Sigmoid colon (tissue), 6 donors: ENCODE measurements at regions not wholly inside any gene's neighbourhood (a gene's known extent, or its start where the extent isn't known, plus 50 kb on each side); places are given as distances from the start of the nearest gene placed in this dataset.

Source experiments
- DNase-seq: peaks from one replicate; pipeline ENCODE4 v3.0.0-alpha.2; 2019
- H3K27ac ChIP-seq, 4 donors: fragments of 200-600 bp; sonication (generic); one replicate each; pipeline ENCODE4 v1.5.1; 2016 to 2019; ENCODE audit warnings: mild to moderate bottlenecking in 1 of 4
- H3K27me3 ChIP-seq, 3 donors: fragments of 200-600 bp; sonication (generic); one replicate each; pipeline ENCODE4 v1.5.1; 2019; ENCODE audit warnings: mild to moderate bottlenecking in 1 of 3
- H3K36me3 ChIP-seq, 4 donors: fragments of 200-600 bp; sonication (generic); one replicate each; pipeline ENCODE4 v1.5.1; 2016 to 2019
- H3K4me1 ChIP-seq, 4 donors: fragments of 200-600 bp; sonication (generic); one replicate each; pipeline ENCODE4 v1.5.1; 2017 to 2019
- H3K4me3 ChIP-seq, 4 donors: fragments of 200-600 bp; sonication (generic); one replicate each; pipeline ENCODE4 v1.5.1; 2017 to 2019; ENCODE audit warnings: mild to moderate bottlenecking in 2 of 4, moderate library complexity in 1 of 4
- H3K9me3 ChIP-seq, 4 donors: fragments of 200-600 bp in 3 of 4; sonication (generic) in 3 of 4; one replicate each; pipeline versions ENCODE4 v1.5.1 to v1.6.1; 2013 to 2019
- EP300 ChIP-seq, 4 donors: sonication (generic); formaldehyde crosslinking; IDR thresholded peaks; one replicate each; pipeline ENCODE4 v1.6.1; 2017; ENCODE audit warnings: antibody characterized with exemption in 4 of 4
- POLR2A ChIP-seq, 2 donors: fragments of 450-650 bp; IDR thresholded peaks; one replicate each; pipeline ENCODE4 v1.6.1; 2016; ENCODE audit warnings: antibody characterized with exemption in 2 of 2, mild to moderate bottlenecking in 2 of 2, moderate library complexity in 2 of 2
- POLR2AphosphoS5 ChIP-seq, 4 donors: sonication (generic); formaldehyde crosslinking; IDR thresholded peaks; one replicate each; pipeline ENCODE4 v1.6.1; 2017; ENCODE audit warnings: antibody characterized with exemption in 4 of 4
- WGBS, 2 donors: extraction: QIAGEN DNeasy Blood & Tissue Kit; methylation state at CpG; one replicate each; pipeline ENCODE4 v1.1.7; 2013; 5-methylcytosine and 5-hydroxymethylcytosine counted together
- intact Hi-C: fragments of 100-400 bp; cut with DNase I; formaldehyde crosslinking; loops from one replicate; pipeline ENCODE4 v1.15.1; 2023
- TF ChIP-seq, protein P1 (sequence below), 4 experiments: fragments of 450-650 bp in 3 of 4; fragments of 200-600 bp in 1 of 4; IDR thresholded peaks; one replicate each; pipeline ENCODE4 v1.5.1; 2016 to 2019; ENCODE audit warnings: antibody characterized with exemption in 4 of 4, mild to moderate bottlenecking in 3 of 4, moderate library complexity in 2 of 4
- donor health status: healthy with polysubstance abuse.
- donor health status: healthy.

DNA sequence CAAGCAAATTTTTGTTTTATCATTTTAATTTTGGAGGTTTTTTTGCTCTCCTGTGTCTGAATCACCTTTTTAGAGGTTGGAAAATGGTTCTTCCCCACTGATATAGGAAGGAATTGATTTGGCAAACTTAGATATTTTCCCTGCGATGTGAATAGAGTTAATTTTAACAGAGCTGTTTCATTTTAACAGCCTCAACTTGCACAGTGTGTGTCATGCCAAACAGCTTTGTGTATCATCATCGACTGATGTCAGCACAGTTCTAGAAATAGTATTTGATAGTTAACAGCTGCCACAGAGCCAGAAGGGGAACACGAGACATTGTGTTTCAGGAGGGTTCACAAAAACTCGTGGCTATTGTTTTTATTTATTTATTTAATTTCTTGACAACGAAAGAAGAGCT is 243.1 kb upstream of the FOXN3 start:
- H3K4me3 ChIP-seq: no peak overlapping the region
- 48 to 61% methylated on average over 5 of the region's 5 CpGs for WGBS, 2 donors
- H3K27ac ChIP-seq: peak overlapping the region in 2 of 4 donors; percentile 42 to 46
- no peak for DNase-seq
- H3K27me3 ChIP-seq: no peaks in the 10 kb centered on the region
- TF ChIP-seq, protein P1, sequence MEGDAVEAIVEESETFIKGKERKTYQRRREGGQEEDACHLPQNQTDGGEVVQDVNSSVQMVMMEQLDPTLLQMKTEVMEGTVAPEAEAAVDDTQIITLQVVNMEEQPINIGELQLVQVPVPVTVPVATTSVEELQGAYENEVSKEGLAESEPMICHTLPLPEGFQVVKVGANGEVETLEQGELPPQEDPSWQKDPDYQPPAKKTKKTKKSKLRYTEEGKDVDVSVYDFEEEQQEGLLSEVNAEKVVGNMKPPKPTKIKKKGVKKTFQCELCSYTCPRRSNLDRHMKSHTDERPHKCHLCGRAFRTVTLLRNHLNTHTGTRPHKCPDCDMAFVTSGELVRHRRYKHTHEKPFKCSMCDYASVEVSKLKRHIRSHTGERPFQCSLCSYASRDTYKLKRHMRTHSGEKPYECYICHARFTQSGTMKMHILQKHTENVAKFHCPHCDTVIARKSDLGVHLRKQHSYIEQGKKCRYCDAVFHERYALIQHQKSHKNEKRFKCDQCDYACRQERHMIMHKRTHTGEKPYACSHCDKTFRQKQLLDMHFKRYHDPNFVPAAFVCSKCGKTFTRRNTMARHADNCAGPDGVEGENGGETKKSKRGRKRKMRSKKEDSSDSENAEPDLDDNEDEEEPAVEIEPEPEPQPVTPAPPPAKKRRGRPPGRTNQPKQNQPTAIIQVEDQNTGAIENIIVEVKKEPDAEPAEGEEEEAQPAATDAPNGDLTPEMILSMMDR (IDR thresholded peaks at IDR 0.05): no peak
- peak in 1 of 4 donors; percentile 35 for TF ChIP-seq EP300 (IDR thresholded peaks at IDR 0.05)
- peak; percentile 46 to 83 (median 72) for TF ChIP-seq POLR2AphosphoS5 (IDR thresholded peaks at IDR 0.05)
- no peak for TF ChIP-seq POLR2A (IDR thresholded peaks at IDR 0.05)
- no peaks in the 10 kb centered on the region for H3K9me3 ChIP-seq
- intact Hi-C loops: no loop called here
- peaks cover 0 to 17% (median 5%) of the 10 kb centered on the region in 4 donors for H3K4me1 ChIP-seq
- H3K36me3 ChIP-seq: no peaks in the 10 kb centered on the region

DNA sequence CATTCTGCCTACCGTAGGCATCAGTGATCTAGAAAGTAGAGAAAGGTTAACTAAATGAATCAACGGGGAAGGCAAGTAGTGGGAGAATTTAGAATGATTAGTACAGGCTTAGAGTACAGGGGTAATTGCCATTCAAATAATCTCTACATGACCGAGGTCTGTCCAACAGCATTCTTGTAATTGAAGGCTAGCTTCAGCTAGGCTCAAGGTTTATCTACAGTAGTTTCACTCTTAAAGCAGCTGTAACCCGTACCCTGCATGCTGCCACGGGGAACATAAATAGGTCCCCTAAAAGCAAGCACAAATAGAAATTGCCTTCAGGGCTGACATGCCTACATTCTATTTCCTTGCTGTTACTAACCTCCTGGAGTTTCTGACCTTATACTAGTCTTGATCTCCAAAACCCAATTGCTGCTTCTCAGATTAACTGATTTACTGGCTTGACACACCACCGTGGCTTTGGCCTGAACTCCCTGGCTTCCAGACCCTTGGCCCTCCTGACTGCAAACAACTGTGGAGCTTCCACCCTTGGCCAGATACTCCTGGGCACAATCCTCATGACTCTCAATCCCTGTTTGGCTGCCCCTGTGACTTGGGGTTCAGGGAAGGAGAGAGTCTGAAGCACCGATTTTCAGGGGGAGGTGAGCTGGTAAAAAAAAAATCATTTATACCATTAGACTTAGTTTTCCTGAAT is 242.1 kb upstream of the FOXN3 start:
- no peak overlapping the region for H3K4me3 ChIP-seq
- TF ChIP-seq EP300 (IDR thresholded peaks at IDR 0.05): no peak
- no peak for TF ChIP-seq POLR2A (IDR thresholded peaks at IDR 0.05)
- no peak for TF ChIP-seq POLR2AphosphoS5 (IDR thresholded peaks at IDR 0.05)
- TF ChIP-seq, protein P1 (IDR thresholded peaks at IDR 0.05): no peak
- no peak for DNase-seq
- intact Hi-C loops: no loop called here
- H3K36me3 ChIP-seq: no peaks in the 10 kb centered on the region
- H3K4me1 ChIP-seq: peaks cover 0 to 17% (median 5%) of the 10 kb centered on the region in 4 donors
- H3K9me3 ChIP-seq: no peaks in the 10 kb centered on the region
- H3K27ac ChIP-seq: peak overlapping the region in 1 of 4 donors; percentile 43
- WGBS, 2 donors: 73 to 78% methylated on average over 7 of the region's 7 CpGs
- H3K27me3 ChIP-seq: no peaks in the 10 kb centered on the region

DNA sequence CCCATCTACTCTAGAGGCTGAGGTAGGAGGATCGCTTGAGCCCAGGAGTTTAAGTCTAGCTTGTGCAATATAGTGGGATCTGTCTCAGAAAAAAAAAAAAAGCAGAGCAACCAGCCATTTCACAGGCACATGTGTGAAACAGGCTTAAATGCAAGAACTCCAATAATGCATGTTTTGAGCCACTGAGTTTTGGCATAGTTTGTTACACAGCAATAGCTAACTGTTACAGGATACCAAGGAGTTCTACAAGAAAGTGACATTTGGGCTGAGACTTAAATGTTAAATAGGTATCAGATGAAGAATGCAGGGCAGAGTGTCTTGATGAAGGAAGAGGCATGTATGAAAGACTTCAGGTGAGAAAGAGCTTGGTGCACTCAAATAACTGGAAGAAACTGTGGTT is 240.0 kb upstream of the FOXN3 start:
- intact Hi-C loops: no loop called here
- Histone ChIP-seq H3K27ac (no peak overlapping the region), H3K4me1 (peaks cover 0 to 17% (median 5%) of the 10 kb centered on the region in 4 donors), H3K9me3 (no peaks in the 10 kb centered on the region), H3K4me3 (no peak overlapping the region), H3K27me3 (no peaks in the 10 kb centered on the region), H3K36me3 (no peaks in the 10 kb centered on the region)
- TF ChIP-seq, protein P1 (IDR thresholded peaks at IDR 0.05): no peak
- TF ChIP-seq POLR2AphosphoS5 (IDR thresholded peaks at IDR 0.05) (no peak), POLR2A (IDR thresholded peaks at IDR 0.05) (no peak), EP300 (IDR thresholded peaks at IDR 0.05) (no peak)
- WGBS, 2 donors: 100% methylated on average over 1 of the region's 1 CpG
- DNase-seq: no peak

DNA sequence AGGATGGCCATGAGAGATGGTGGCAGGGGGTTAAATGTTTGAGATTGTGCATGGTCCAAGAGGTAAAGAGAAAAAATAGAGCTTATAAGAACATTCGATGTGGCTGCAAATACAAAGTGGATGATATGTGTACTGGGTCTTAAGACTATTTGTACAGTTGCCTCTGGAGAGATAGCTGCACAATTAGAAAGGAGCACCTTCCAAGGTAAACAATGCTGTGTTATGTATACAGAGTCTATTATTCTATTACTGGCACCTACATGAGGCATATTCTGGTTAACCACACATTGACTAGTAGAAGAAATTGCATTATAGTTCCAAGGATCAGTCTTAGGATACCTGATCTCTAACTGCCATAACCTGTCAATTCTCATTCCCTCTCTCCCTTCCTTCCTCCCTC is 238.0 kb upstream of the FOXN3 start:
- Histone ChIP-seq H3K4me3 (no peak overlapping the region), H3K27ac (no peak overlapping the region), H3K4me1 (peaks cover 0 to 10% (median 4%) of the 10 kb centered on the region in 4 donors), H3K27me3 (no peaks in the 10 kb centered on the region), H3K36me3 (no peaks in the 10 kb centered on the region), H3K9me3 (no peaks in the 10 kb centered on the region)
- WGBS, 2 donors: 14 to 70% methylated on average over 1 of the region's 1 CpG
- intact Hi-C loops: no loop called here
- no peak for DNase-seq
- no peak for TF ChIP-seq EP300 (IDR thresholded peaks at IDR 0.05)
- TF ChIP-seq POLR2A (IDR thresholded peaks at IDR 0.05): no peak
- TF ChIP-seq POLR2AphosphoS5 (IDR thresholded peaks at IDR 0.05): no peak
- TF ChIP-seq, protein P1 (IDR thresholded peaks at IDR 0.05): no peak

DNA sequence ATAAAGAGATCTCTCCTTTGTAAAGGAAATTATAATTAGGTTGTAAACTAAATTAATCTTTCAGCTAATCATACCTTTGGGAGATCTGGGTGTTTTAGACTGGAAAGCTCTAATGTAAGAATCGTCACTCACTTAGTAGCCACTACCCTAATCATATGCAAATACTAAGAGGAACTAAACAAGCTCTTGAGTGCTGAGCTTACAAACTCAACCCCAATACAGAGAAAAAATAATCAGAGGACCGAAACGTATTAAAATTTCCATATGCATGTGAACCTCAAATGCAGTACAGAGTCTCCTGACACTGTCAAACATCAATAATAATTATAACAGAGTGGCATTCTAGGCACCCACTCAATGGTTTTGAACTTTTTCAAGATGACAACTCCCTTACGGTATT is 235.3 kb upstream of the FOXN3 start:
- no peak for DNase-seq
- 82 to 93% methylated on average over 4 of the region's 4 CpGs for WGBS, 2 donors
- TF ChIP-seq, protein P1 (IDR thresholded peaks at IDR 0.05): no peak
- TF ChIP-seq POLR2A (IDR thresholded peaks at IDR 0.05) (no peak), POLR2AphosphoS5 (IDR thresholded peaks at IDR 0.05) (no peak), EP300 (IDR thresholded peaks at IDR 0.05) (no peak)
- H3K27me3 ChIP-seq: no peaks in the 10 kb centered on the region
- no peaks in the 10 kb centered on the region for H3K4me1 ChIP-seq
- no peaks in the 10 kb centered on the region for H3K36me3 ChIP-seq
- H3K4me3 ChIP-seq: no peak overlapping the region
- no peaks in the 10 kb centered on the region for H3K9me3 ChIP-seq
- no peak overlapping the region for H3K27ac ChIP-seq
- intact Hi-C loops: no loop called here
